COR-L47 (cell line): ENCODE measurements at regions not wholly inside any gene's neighbourhood (a gene's known extent, or its start where the extent isn't known, plus 50 kb on each side); places are given as distances from the start of the nearest gene placed in this dataset.

Experiments
- DNase-seq: peaks from one replicate; lab custom pipeline; 2025; lab: John Stamatoyannopoulos, UW

DNA sequence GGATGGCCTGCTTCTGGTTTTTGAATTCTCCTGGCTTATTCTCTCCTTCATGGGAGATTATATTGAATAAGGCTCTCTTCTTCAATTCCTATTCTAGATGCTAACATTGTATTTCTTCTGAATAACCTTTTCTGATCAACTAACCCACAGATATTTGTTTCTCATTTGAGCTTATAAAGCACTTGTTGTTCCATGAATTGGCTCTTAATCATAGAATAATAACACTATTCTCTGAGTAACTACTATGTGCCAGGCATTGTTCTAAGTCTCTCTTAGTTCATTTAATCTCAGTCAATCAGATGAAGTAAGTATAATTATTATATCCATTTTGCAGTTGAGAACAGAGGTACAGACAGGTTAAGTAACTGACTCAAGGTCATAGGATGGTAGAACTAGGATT lies 136.3 kb upstream of the MLIP start:
- no peak for DNase-seq

DNA sequence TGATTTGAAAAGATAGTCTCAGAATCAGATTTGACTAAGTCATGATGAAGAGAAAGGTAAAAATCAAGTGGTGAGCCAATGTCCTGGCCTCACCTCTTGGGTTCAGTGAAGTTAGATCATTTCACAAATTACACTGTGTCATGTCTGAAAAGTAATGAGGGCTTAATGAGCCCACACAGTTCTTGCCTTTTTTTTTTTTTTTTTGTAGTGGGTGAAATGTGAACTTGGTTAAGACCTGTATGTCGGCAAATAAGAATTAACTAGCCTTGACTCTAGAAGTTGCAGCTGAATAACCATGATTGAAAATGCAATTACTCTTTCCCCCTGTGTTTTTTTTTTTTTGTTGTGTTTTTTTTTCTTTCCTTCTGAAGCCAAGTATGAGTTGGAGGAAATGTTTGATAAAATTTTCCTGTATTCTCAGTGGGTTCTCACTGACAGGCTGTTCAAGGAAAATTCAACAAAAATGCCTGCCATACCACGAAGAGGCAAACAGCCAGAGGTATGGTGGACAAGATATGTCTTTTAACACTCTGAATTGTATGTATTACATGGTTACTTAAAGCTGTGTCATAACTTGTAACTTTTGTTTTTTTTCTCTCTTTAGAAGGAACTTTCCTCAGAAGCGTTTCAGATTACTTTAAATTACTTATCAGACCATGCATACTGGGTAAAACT lies 135.2 kb upstream of the MLIP start:
- DNase-seq = no peak

DNA sequence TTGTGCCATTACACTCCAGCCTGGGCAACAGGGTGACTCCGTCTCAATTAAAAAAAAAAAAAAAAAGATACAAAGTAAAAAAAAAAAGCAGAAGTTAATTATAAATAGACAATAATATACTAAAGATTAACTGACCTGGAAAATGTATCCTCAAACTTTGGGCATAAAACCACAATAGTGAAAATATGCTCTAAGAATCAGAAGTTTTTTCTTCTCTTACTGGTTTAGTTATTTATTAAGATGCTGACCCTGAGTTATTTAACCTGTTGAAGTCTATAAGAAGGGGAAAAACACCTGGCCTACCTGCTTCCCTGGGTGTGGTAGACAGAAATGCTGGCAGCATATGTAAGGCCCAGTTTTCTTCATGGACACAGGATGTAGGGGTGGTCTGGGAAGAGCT lies 133.7 kb upstream of the MLIP start:
- no peak for DNase-seq

DNA sequence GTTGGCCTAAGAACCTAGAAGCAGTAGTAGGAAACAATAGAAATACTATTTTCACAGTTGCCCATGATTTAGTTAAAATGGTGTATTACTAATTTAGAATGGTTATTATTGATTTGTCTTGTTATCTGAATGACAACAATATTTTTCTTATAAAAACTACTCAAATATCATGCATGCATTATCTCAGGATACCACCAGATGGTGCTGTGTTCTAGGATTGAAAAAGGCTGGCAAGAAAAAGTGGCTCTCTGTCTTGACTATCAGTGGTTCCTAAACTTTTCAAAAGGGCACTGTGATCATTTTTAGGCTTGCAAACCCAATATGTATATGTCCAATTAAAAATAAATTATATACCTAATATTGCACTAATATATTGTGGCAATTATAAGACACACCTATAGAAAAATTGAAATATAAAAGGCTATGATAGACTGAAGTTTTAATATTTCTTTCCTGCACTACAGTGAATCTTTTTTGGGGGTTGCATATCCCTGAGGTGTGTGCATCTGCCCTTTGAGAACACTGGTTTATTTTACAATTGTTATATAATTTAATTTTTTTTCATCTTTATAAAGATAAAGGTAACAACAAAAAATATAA lies 131.7 kb upstream of the MLIP start:
- DNase-seq = peak; percentile 21

DNA sequence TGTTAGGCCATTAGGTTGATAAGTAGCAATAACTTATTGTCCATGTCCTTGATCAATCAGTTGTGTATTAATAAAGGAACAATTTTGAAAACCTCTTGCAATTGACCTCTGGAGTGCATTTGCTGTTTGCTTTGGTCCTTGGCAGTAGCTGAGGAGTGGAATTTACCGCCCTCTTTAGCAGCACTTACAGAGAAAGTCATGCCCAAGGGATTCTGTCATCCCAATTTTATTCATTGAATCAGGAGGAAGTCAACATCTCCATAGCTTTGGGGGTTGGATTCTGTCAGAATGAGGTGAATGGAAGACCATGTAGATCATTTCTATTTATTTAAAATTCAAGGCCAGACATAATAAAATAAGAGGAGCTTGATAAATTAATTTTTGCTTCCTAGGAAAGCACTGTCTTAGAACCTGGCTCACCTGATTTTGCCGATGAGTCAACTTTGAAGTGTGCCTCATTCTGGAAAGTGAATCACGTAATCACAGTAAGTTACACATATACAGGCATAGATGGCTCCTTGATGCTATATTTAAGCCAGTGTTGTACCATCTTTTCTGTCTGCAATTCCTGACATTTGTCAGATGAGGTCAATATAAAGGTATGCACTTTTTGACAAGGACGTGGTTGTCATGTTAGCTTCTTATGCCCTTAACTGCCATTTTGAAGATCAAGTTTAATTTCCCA lies 128.7 kb upstream of the MLIP start:
- no peak for DNase-seq

DNA sequence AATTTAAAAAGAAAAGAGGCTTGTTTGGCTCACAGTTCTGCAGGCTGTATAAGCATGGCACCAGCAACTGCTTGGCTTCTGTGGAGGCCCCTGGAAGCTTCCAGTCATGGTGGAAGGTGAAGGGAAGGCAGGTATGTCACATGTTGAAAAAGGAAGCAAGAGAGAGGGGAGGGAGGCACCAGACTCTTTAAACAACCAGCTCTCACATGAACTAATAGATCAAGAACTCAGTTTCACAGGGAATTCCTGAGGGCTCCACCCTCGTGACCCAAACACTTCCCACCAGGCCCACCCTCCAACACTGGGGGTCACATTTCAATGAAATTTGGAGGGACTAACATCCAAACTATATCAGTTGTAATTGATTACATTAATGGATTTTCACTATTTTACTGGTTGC lies 127.9 kb upstream of the MLIP start:
- DNase-seq = no peak

DNA sequence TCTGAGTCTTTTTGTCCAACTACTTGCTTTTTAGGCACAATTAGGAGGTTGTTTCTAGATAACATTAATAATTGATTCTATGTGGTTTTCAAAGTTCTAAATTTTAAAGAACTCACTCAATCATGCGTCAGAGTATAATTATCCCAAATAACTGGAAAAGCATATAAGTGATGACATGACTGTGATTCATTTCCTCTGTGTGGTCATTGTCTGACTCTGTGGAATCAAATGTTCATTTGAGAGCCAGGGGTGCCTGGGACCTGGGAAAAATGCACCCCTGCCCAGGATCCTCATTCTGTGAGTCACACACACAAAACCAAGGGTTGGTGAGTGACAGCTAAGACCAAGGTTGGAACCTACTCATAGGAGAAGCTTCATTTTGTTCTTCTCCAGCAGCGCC lies 127.1 kb upstream of the MLIP start:
- no peak for DNase-seq

DNA sequence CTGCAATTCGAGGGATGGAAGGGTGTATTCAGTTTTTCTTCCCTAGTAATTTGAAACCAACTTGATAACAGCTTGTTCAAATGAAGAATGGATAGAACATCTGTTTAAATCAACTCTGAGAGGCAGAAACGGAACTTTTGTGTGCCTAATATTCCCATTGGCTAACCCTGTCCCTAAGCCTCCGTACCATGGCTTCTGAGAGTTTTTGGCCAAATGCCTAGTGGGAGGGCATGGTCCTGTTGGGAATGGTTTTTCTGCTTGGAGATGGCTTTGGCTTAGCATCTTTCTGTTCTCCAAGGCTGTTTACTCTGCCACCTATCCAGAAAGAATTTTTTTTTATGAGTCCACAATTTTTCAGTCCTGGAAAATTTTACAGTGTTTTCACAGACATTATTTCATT lies 126.7 kb upstream of the MLIP start:
- DNase-seq = no peak

DNA sequence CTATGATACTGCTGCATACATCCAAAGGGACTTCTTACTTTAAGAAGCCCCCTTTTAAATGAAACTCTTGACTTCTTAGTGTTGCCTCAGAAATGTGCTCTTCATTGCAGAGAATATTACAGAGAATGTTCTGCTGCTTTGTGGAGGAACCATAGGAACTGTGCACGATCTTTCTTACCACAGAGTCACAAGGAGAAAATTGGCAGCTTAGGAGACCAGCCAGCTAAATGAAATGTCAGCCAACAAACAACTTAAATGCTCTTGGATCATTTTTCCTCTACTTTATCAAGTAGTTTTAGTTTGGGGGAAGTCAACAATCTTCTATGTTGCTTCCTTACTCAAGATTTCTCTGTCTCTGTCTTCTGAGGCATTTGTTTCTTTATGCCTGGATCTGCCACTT lies 125.9 kb upstream of the MLIP start:
- no peak for DNase-seq

DNA sequence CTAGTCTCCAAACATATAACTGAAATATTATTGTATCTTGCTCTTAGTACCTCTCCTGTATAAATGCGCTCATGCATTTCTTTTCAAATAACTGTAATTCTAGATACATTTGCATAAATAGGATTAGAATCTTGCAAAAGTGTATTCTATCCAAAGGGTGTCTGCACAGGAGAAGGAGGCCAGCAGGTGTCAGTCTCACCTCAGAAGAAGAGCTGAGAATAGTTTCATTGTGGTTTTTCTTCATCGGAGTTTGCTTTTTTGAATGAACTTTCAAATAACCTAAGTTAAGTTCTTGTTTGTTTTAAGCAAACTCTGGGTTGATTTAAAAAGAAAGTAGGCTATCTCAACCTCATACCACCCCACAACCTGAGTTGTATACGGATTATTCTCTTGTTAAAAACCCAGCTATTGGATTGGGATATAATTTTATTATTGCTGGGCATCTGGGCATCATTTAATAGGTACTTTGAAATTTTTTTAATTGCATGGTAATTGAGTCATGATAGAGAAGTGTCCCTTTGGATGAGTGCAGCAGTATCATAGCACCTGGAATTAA lies 125.0 kb upstream of the MLIP start:
- peak; percentile 30 for DNase-seq

DNA sequence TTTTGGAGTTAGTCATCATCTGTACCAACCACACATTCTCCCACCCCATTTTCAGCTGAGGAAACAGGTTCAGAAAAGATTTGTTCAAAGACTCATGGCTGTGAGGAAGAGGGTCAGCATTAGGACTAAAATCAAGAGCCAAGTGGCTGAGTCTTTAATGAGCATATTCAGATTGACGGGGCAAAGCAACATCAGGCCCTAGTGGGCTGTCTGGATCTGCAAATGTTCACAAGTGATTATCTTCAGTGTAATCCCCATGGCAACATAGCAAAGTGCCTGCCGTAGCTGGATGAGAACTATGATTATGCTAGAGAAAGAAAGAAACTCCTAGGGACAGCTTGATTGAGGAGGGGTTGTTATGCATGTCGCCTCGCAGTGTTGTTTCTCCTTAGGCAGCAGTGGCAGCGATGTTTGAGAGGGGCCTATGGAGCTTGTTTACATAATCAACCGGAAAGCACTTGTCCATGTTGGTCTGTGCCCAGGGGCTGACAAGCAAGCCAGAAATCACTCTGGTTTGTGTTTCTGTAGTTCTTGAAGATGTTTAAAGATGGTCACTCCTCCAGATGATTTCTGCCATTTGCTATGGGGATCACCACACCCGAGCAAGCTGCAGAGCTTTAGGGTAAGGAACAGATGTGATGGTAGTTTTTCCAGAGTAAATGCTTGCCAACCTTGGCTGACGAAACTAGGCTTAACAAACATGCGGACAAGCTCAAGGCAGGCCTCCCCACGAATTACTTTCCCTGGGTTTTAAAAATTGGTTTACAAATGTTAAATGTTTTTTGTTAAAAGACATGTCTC lies 124.3 kb upstream of the MLIP start:
- DNase-seq = peak; percentile 30

DNA sequence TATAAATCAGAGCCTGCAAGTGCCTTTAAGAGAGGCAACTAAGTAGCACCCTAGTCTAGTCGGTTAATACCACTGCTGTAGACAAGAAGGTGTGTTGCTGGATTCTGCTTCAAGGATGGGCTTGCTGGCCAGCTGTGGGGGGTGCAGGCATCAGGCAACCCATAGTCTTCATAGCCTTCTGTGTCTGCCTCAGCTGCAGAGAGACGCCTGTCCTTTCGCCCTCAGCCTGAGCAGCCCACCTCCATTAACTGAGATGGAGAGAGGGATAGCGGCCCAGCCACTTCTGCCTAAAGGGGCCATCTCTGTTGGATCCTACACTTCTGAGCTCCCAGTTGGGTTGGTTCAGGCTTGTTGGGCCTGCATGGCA lies 123.7 kb upstream of the MLIP start:
- DNase-seq = no peak

DNA sequence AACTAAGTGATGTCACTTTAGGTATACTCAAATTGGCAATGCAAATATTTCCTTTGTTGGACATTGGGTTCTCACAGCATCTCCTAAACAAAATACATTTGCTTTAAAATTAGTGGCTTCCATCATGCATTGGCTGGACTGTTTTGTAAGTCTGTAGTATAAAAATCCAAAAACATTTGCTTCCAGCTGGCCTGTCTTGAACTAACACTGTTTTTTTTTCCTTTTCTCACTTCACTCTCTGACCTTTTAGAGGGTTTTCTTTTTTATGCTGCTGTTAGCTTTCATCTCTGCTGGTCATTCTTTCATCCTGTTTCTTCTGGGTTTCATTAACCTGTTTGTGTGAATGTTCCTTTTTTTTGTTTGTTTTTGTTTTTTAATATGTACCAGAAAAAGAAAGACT lies 121.7 kb upstream of the MLIP start:
- no peak for DNase-seq

DNA sequence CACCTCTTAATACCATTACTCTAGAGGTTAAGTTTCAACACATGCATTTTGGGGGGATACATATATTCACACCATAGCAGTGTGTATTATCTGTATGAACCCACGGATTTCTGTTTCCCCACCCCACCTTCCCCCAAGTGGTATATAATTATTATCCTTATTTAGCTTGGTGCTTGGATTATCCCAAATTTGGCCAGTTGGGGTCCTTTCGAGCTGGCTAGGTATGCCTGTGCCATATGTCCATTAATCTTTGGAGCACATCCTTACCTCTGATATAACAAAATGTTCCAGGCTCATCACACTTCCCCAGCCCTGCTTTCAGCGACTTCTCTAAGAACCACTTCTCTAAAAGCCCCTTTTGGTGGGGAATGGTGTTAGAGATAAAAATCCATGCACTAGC lies 118.7 kb upstream of the MLIP start:
- no peak for DNase-seq

DNA sequence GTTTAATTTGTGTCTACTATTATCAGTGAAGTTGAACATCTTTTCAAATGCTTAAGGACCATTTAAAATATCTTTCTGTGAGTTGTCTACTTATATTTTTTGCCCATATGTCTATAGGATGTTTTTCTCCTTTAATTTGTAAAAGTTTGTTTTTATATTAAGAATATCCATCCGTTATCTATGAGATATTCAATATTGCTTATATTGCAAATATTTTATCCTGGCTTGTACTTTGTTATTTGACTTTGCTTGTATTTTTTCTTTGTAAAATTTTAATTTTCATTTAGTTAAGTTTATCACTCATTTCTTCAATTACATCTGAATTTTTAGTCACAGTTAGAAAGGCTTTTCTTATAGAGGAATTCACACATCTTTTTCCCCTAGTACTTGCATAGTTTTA lies 117.0 kb upstream of the MLIP start:
- no peak for DNase-seq

DNA sequence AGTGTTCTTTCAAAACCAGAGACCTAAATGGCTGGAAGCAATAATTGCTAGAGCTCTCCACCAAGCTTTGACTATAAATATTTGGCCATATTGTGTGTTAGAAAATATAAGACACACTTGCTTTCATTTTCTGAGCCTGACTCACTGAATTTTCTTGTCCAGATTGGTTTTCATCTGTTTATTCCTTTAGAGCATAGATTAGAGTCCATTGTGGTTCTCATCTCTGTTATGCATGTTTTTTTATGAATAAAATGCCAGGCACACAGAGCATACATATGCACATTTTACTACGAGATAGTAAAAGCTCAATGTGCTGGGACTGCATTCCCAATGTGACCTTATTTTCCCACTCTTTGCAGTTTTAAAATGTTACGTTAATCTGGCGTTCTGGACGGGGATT lies 115.3 kb upstream of the MLIP start:
- no peak for DNase-seq

DNA sequence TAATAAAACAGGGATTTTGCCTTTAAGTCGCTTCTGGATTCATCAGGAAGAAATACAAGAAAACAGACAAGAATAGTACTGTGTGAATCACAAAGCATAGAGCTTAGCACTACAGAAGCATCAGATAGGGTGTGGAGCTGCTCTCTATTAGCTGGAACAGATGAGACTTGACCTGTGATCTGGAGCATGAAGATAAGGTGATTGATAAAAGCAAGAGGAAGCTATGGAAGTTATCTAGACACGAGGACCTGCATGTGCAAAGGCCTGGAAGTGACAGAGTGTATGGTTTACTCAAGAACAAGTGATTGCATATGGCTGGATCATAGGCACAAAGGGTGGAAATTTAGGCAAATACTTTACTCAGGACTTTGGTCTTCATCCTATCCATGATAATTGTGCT lies 112.9 kb upstream of the MLIP start:
- no peak for DNase-seq

DNA sequence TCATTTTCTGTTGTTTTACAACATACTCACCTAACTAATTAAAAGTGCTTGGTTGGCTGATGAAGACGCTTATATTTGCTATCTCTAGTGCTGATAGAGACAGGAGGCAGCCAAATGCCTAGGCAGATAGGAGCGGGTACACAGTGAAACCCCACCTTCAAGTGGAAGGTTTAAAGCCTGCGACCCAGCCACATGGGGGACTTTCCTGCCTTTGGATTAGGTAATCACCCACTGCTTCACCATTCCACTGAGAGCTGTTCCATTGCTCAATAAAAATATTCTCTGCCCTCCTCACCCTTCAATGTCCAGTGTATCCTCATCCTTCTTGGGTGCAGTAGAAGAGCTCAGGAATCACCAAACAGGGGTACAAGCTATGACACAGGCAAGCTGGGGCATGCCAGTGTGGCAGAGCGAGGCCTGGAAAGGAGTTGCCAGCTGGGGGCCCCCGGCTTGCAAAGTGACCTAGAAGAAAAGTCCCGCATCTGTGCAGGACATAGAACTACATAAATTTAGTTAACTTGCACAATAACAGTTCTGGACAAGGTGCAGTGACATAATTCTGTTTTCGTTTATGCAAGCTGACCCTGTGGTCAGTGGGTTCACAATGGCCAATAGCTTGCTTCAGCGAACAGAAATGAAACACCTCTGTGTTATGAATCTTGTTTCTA lies 112.0 kb upstream of the MLIP start:
- DNase-seq = no peak

DNA sequence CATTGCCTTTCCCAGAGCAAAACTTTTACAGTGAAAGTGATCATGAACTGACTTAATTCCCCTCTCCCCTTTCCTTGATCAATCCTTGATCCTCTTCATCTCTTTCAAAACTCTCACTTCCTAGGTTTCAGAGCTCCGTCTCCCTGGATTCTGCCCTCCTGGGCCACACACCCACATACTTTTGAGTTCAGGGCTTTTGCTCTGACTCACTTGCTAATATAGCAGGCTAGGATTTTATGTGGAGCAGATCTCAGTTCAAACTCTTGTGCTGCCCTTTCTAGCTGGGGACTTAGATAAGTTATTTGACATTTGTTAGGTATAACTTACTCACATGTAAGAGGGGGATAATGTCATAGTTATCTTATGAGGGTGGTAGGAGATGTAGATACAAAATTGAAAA lies 109.1 kb upstream of the MLIP start:
- no peak for DNase-seq

DNA sequence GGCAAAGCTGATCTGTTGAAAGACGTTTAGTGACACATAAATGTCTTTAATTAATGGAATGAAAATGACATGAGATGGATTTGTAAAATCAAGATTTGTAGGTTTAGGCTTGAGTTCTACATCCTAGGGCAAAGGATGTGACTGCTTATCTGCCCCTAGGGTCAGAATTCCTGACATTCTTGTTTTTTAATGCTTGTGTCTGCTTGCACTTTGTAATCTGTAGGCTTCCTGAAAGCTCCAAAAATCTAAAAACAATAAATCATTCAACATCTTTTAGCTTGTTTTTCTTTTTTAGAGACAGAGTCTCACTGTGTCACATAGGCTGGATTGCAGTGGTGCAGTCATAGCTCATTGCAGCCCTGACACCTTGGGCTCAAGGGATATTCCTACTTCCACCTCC lies 107.9 kb upstream of the MLIP start:
- DNase-seq = no peak

DNA sequence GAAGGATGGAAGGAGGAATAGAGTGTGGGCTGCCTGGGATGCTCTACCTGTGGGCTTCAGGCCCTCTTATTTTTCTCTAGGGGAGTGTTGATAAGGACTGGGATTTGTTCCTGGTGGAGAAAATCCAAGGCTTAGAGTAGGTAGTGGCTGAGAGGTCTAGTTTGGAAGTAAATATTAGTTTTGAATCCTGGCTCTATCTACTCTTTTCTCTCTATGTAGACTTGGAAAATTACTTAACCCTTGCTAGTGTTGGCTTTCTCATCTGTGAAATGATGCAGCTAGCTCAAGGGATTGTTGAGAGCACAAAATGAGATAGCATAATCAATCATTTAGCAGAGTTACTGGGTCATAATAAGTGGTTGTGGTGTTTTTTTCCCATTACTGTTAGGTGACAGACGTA lies 102.7 kb upstream of the MLIP start:
- DNase-seq = no peak

DNA sequence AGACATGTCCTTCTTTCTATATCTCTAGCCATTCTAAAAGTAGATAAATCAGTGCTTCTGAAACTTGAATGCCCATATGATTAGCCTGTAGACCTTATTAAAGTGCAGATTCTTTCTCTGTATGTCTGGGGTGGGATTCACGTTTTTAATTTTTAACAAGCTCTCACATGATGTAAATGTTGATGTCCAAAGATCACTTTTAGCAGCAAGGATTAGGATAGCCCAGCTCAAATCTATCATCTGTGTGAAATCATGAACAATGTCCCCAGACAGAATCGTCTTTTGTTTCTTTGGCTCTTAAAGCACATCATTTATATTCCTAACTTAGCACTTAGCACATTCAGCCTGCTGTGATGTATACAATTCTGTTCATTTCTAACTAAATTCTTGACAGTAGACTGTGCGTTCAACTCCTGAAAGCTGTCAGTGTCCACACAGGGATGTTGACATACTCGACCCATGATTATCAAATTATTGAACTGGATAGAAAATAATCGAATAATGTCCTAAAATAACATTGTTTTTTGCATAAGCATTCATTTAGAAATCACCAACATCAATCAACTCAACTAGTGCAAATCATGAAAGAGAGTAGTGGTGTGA lies 102.1 kb upstream of the MLIP start:
- no peak for DNase-seq
